ENCODE measurements at regions not wholly inside any gene's neighbourhood (a gene's known extent, or its start where the extent isn't known, plus 50 kb on each side); places are given as distances from the start of the nearest gene placed in this dataset.

GRCh38 chr1:244160455-244161235 is 109.6 kb downstream of the ZBTB18 start:
- H3K9me2 ChIP-seq (replicated peaks; ENCODE audit: control insufficient read depth, low read length) = no peaks in the 10 kb centered on the region
- no peak overlapping the region for H3K27ac ChIP-seq (ENCODE audit: low read depth, low read length)
- H3K4me1 ChIP-seq (ENCODE audit: control insufficient read depth, low read length) = no peaks in the 10 kb centered on the region
- H3K36me3 ChIP-seq (ENCODE audit: control insufficient read depth, low read length) = no peaks in the 10 kb centered on the region
- no peaks in the 10 kb centered on the region for H3K9me3 ChIP-seq (ENCODE audit: control insufficient read depth, insufficient read depth, low read length)
- no peaks in the 10 kb centered on the region for H3K27me3 ChIP-seq (ENCODE audit: control insufficient read depth, low read length)
- TF ChIP-seq EZH2phosphoT487 (IDR thresholded peaks at IDR 0.05; ENCODE audit: borderline replicate concordance, low read length) (no peak), CTCF (IDR thresholded peaks at IDR 0.05; ENCODE audit: low read depth, low read length, poor library complexity, severe bottlenecking) (no peak)
- H3K4me2 ChIP-seq (ENCODE audit: low read length) = no peak overlapping the region
- no peaks in the 10 kb centered on the region for H3K79me2 ChIP-seq (ENCODE audit: control insufficient read depth, low read length)
- H3F3A ChIP-seq (ENCODE audit: control insufficient read depth, insufficient read depth) = no peaks in the 10 kb centered on the region
- H4K20me1 ChIP-seq (ENCODE audit: control insufficient read depth, insufficient read depth, low read depth, low read length) = no peaks in the 10 kb centered on the region
- H3K4me3 ChIP-seq (ENCODE audit: low read length) = no peak overlapping the region

GRCh38 chr1:244161236-244161510 is 110.1 kb downstream of the ZBTB18 start:
- H3K4me3 ChIP-seq (ENCODE audit: low read length) = no peak overlapping the region
- no peaks in the 10 kb centered on the region for H3K4me1 ChIP-seq (ENCODE audit: control insufficient read depth, low read length)
- H4K20me1 ChIP-seq (ENCODE audit: control insufficient read depth, insufficient read depth, low read depth, low read length) = no peaks in the 10 kb centered on the region
- no peak overlapping the region for H3K27ac ChIP-seq (ENCODE audit: low read depth, low read length)
- no peaks in the 10 kb centered on the region for H3K9me3 ChIP-seq (ENCODE audit: control insufficient read depth, insufficient read depth, low read length)
- TF ChIP-seq EZH2phosphoT487 (IDR thresholded peaks at IDR 0.05; ENCODE audit: borderline replicate concordance, low read length) = no peak
- TF ChIP-seq CTCF (IDR thresholded peaks at IDR 0.05; ENCODE audit: low read depth, low read length, poor library complexity, severe bottlenecking) = no peak
- H3F3A ChIP-seq (ENCODE audit: control insufficient read depth, insufficient read depth) = no peaks in the 10 kb centered on the region
- H3K36me3 ChIP-seq (ENCODE audit: control insufficient read depth, low read length) = no peaks in the 10 kb centered on the region
- H3K4me2 ChIP-seq (ENCODE audit: low read length) = no peak overlapping the region
- H3K79me2 ChIP-seq (ENCODE audit: control insufficient read depth, low read length) = no peaks in the 10 kb centered on the region
- no peaks in the 10 kb centered on the region for H3K9me2 ChIP-seq (replicated peaks; ENCODE audit: control insufficient read depth, low read length)
- no peaks in the 10 kb centered on the region for H3K27me3 ChIP-seq (ENCODE audit: control insufficient read depth, low read length)

GRCh38 chr1:244162786-244163530 is 111.9 kb downstream of the ZBTB18 start:
- Histone ChIP-seq H3K4me1 (ENCODE audit: control insufficient read depth, low read length) (no peaks in the 10 kb centered on the region), H3K4me2 (ENCODE audit: low read length) (no peak overlapping the region), H3K79me2 (ENCODE audit: control insufficient read depth, low read length) (no peaks in the 10 kb centered on the region), H3K27ac (ENCODE audit: low read depth, low read length) (no peak overlapping the region), H3K9me2 (replicated peaks; ENCODE audit: control insufficient read depth, low read length) (no peaks in the 10 kb centered on the region), H4K20me1 (ENCODE audit: control insufficient read depth, insufficient read depth, low read depth, low read length) (no peaks in the 10 kb centered on the region), H3K4me3 (ENCODE audit: low read length) (no peak overlapping the region), H3F3A (ENCODE audit: control insufficient read depth, insufficient read depth) (no peaks in the 10 kb centered on the region), H3K27me3 (ENCODE audit: control insufficient read depth, low read length) (no peaks in the 10 kb centered on the region), H3K36me3 (ENCODE audit: control insufficient read depth, low read length) (no peaks in the 10 kb centered on the region), H3K9me3 (ENCODE audit: control insufficient read depth, insufficient read depth, low read length) (no peaks in the 10 kb centered on the region)
- no peak for TF ChIP-seq EZH2phosphoT487 (IDR thresholded peaks at IDR 0.05; ENCODE audit: borderline replicate concordance, low read length)
- no peak for TF ChIP-seq CTCF (IDR thresholded peaks at IDR 0.05; ENCODE audit: low read depth, low read length, poor library complexity, severe bottlenecking)
